ENCODE measurements at regions not wholly inside any gene's neighbourhood (a gene's known extent, or its start where the extent isn't known, plus 50 kb on each side); places are given as distances from the start of the nearest gene placed in this dataset.
"Not testable (repeated sequence)": the region's sequence is repeated elsewhere in the genome, so short reads cannot be mapped to it uniquely, and the experiment has no call there.

- not testable (repeated sequence) for H2BK120ac ChIP-seq (ENCODE audit: low read depth, low read length); H3K27ac ChIP-seq (ENCODE audit: low read length, poor library complexity, severe bottlenecking); H2BK5ac ChIP-seq (ENCODE audit: low read depth, low read length, poor library complexity, severe bottlenecking); H3K9ac ChIP-seq (ENCODE audit: low read length); H2AK5ac ChIP-seq (ENCODE audit: low read length, severe bottlenecking); H3K14ac ChIP-seq (ENCODE audit: low read length in 2 of 2); H3K4me1 ChIP-seq (ENCODE audit: control insufficient read depth, insufficient read depth, low read depth, low read length); H3K23ac ChIP-seq (ENCODE audit: low read length in 2 of 2); H2BK15ac ChIP-seq (ENCODE audit: low read depth, poor library complexity, severe bottlenecking); DNase-seq; H3K4ac ChIP-seq (ENCODE audit: low read depth in 1 of 2, low read length in 2 of 2); H3K9me3 ChIP-seq (ENCODE audit: control insufficient read depth, low read length); H3K27me3 ChIP-seq (ENCODE audit: control insufficient read depth in 1 of 2, insufficient read depth in 1 of 2, low read length in 2 of 2); H3K79me1 ChIP-seq (replicated peaks; ENCODE audit: low read length, poor library complexity, severe bottlenecking); H3K36me3 ChIP-seq (ENCODE audit: control insufficient read depth in 1 of 2, insufficient read depth in 2 of 2, low read depth in 1 of 2, low read length in 2 of 2); H3K18ac ChIP-seq (ENCODE audit: low read depth in 1 of 2, low read length in 2 of 2); H4K91ac ChIP-seq (ENCODE audit: low read length); H2BK12ac ChIP-seq (ENCODE audit: low read length in 2 of 2); H2AFZ ChIP-seq (ENCODE audit: low read depth, low read length); H3K4me2 ChIP-seq (ENCODE audit: low read length, poor library complexity, severe bottlenecking); H4K8ac ChIP-seq (ENCODE audit: low read length); H3K4me3 ChIP-seq (ENCODE audit: insufficient read depth in 1 of 2, low read depth in 1 of 2, low read length in 2 of 2)
Observed at GRCh38 chr13:70981219-70981618, 873.0 kb upstream of the KLHL1 start.

DNA sequence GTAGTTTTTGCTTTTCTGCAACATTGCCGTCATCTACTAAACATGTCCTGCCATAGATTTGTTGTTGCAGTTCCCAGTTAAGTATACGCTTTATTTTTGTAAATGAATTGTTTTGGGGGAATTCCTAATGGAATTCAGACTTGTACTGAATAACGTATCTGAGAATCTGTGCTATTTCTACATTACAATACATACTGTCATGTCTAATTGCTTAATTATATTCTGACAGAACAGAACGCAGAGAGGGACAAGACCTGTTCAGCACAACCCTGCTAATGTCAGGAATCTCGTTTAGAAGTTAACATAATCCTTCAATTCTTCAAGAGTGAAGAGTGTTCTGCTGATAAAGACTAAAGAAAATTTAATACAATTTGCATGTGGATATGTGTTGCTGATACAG lies 861.1 kb upstream of the KLHL1 start:
- no peak overlapping the region for H3K4me3 ChIP-seq (ENCODE audit: insufficient read depth in 1 of 2, low read depth in 1 of 2, low read length in 2 of 2)
- H4K91ac ChIP-seq (ENCODE audit: low read length), result no peak overlapping the region
- no peak overlapping the region for H2BK15ac ChIP-seq (ENCODE audit: low read depth, poor library complexity, severe bottlenecking)
- WGBS, result 83% methylated on average over 1 of the region's 5 CpGs
- no peak overlapping the region for H4K8ac ChIP-seq (ENCODE audit: low read length)
- no peak overlapping the region for H3K9ac ChIP-seq (ENCODE audit: low read length)
- no peak overlapping the region for H2BK12ac ChIP-seq (ENCODE audit: low read length in 2 of 2)
- no peak for DNase-seq
- no peak overlapping the region for H2BK120ac ChIP-seq (ENCODE audit: low read depth, low read length)
- H3K23ac ChIP-seq (ENCODE audit: low read length in 2 of 2), result no peak overlapping the region
- no peak overlapping the region for H3K4ac ChIP-seq (ENCODE audit: low read depth in 1 of 2, low read length in 2 of 2)
- no peak overlapping the region for H3K4me2 ChIP-seq (ENCODE audit: low read length, poor library complexity, severe bottlenecking)
- H2BK5ac ChIP-seq (ENCODE audit: low read depth, low read length, poor library complexity, severe bottlenecking), result no peak overlapping the region
- no peak overlapping the region for H2AFZ ChIP-seq (ENCODE audit: low read depth, low read length)
- H3K9me3 ChIP-seq (ENCODE audit: control insufficient read depth, low read length), result no peaks in the 10 kb centered on the region
- no peak overlapping the region for H2AK5ac ChIP-seq (ENCODE audit: low read length, severe bottlenecking)
- H3K27ac ChIP-seq (ENCODE audit: low read length, poor library complexity, severe bottlenecking), result no peak overlapping the region
- H3K36me3 ChIP-seq (ENCODE audit: control insufficient read depth in 1 of 2, insufficient read depth in 2 of 2, low read depth in 1 of 2, low read length in 2 of 2), result no peaks in the 10 kb centered on the region
- no peaks in the 10 kb centered on the region for H3K27me3 ChIP-seq (ENCODE audit: control insufficient read depth in 1 of 2, insufficient read depth in 1 of 2, low read length in 2 of 2)
- no peaks in the 10 kb centered on the region for H3K4me1 ChIP-seq (ENCODE audit: control insufficient read depth, insufficient read depth, low read depth, low read length)
- no peak overlapping the region for H3K18ac ChIP-seq (ENCODE audit: low read depth in 1 of 2, low read length in 2 of 2)
- H3K79me1 ChIP-seq (replicated peaks; ENCODE audit: low read length, poor library complexity, severe bottlenecking), result no peaks in the 10 kb centered on the region
- no peak overlapping the region for H3K14ac ChIP-seq (ENCODE audit: low read length in 2 of 2)

- no peak overlapping the region for H2BK12ac ChIP-seq (ENCODE audit: low read length in 2 of 2)
- H3K9me3 ChIP-seq (ENCODE audit: control insufficient read depth, low read length), result no peaks in the 10 kb centered on the region
- H3K9ac ChIP-seq (ENCODE audit: low read length), result no peak overlapping the region
- H2AFZ ChIP-seq (ENCODE audit: low read depth, low read length), result no peak overlapping the region
- H3K27ac ChIP-seq (ENCODE audit: low read length, poor library complexity, severe bottlenecking), result no peak overlapping the region
- H3K4ac ChIP-seq (ENCODE audit: low read depth in 1 of 2, low read length in 2 of 2), result no peak overlapping the region
- no peak overlapping the region for H3K23ac ChIP-seq (ENCODE audit: low read length in 2 of 2)
- no peak overlapping the region for H2BK15ac ChIP-seq (ENCODE audit: low read depth, poor library complexity, severe bottlenecking)
- no peak overlapping the region for H4K8ac ChIP-seq (ENCODE audit: low read length)
- no peak overlapping the region for H2AK5ac ChIP-seq (ENCODE audit: low read length, severe bottlenecking)
- H3K4me2 ChIP-seq (ENCODE audit: low read length, poor library complexity, severe bottlenecking), result no peak overlapping the region
- H3K4me3 ChIP-seq (ENCODE audit: insufficient read depth in 1 of 2, low read depth in 1 of 2, low read length in 2 of 2), result no peak overlapping the region
- no peaks in the 10 kb centered on the region for H3K4me1 ChIP-seq (ENCODE audit: control insufficient read depth, insufficient read depth, low read depth, low read length)
- H2BK5ac ChIP-seq (ENCODE audit: low read depth, low read length, poor library complexity, severe bottlenecking), result no peak overlapping the region
- 94% methylated on average over 7 of the region's 9 CpGs for WGBS
- no peak overlapping the region for H2BK120ac ChIP-seq (ENCODE audit: low read depth, low read length)
- H3K36me3 ChIP-seq (ENCODE audit: control insufficient read depth in 1 of 2, insufficient read depth in 2 of 2, low read depth in 1 of 2, low read length in 2 of 2), result no peaks in the 10 kb centered on the region
- no peaks in the 10 kb centered on the region for H3K79me1 ChIP-seq (replicated peaks; ENCODE audit: low read length, poor library complexity, severe bottlenecking)
- no peak overlapping the region for H3K14ac ChIP-seq (ENCODE audit: low read length in 2 of 2)
- no peak overlapping the region for H3K18ac ChIP-seq (ENCODE audit: low read depth in 1 of 2, low read length in 2 of 2)
- H3K27me3 ChIP-seq (ENCODE audit: control insufficient read depth in 1 of 2, insufficient read depth in 1 of 2, low read length in 2 of 2), result no peaks in the 10 kb centered on the region
- DNase-seq, result no peak
- no peak overlapping the region for H4K91ac ChIP-seq (ENCODE audit: low read length)
Observed at GRCh38 chr13:70967564-70967963, 859.3 kb upstream of the KLHL1 start.

GRCh38 chr13:70964874-70965273 lies 856.6 kb upstream of the KLHL1 start:
- H3K14ac ChIP-seq (ENCODE audit: low read length in 2 of 2), result no peak overlapping the region
- no peak overlapping the region for H3K4me2 ChIP-seq (ENCODE audit: low read length, poor library complexity, severe bottlenecking)
- H2BK15ac ChIP-seq (ENCODE audit: low read depth, poor library complexity, severe bottlenecking), result no peak overlapping the region
- H3K27me3 ChIP-seq (ENCODE audit: control insufficient read depth in 1 of 2, insufficient read depth in 1 of 2, low read length in 2 of 2), result no peaks in the 10 kb centered on the region
- no peak overlapping the region for H2BK12ac ChIP-seq (ENCODE audit: low read length in 2 of 2)
- no peaks in the 10 kb centered on the region for H3K9me3 ChIP-seq (ENCODE audit: control insufficient read depth, low read length)
- H3K4ac ChIP-seq (ENCODE audit: low read depth in 1 of 2, low read length in 2 of 2), result no peak overlapping the region
- no peak for DNase-seq
- H2BK5ac ChIP-seq (ENCODE audit: low read depth, low read length, poor library complexity, severe bottlenecking), result no peak overlapping the region
- H3K4me3 ChIP-seq (ENCODE audit: insufficient read depth in 1 of 2, low read depth in 1 of 2, low read length in 2 of 2), result no peak overlapping the region
- H4K8ac ChIP-seq (ENCODE audit: low read length), result no peak overlapping the region
- no peaks in the 10 kb centered on the region for H3K36me3 ChIP-seq (ENCODE audit: control insufficient read depth in 1 of 2, insufficient read depth in 2 of 2, low read depth in 1 of 2, low read length in 2 of 2)
- H2AK5ac ChIP-seq (ENCODE audit: low read length, severe bottlenecking), result no peak overlapping the region
- no peak overlapping the region for H3K23ac ChIP-seq (ENCODE audit: low read length in 2 of 2)
- no peaks in the 10 kb centered on the region for H3K4me1 ChIP-seq (ENCODE audit: control insufficient read depth, insufficient read depth, low read depth, low read length)
- no peaks in the 10 kb centered on the region for H3K79me1 ChIP-seq (replicated peaks; ENCODE audit: low read length, poor library complexity, severe bottlenecking)
- no peak overlapping the region for H2BK120ac ChIP-seq (ENCODE audit: low read depth, low read length)
- H2AFZ ChIP-seq (ENCODE audit: low read depth, low read length), result no peak overlapping the region
- no peak overlapping the region for H4K91ac ChIP-seq (ENCODE audit: low read length)
- H3K18ac ChIP-seq (ENCODE audit: low read depth in 1 of 2, low read length in 2 of 2), result no peak overlapping the region
- no peak overlapping the region for H3K9ac ChIP-seq (ENCODE audit: low read length)
- WGBS, result 80% methylated on average over 1 of the region's 1 CpG
- H3K27ac ChIP-seq (ENCODE audit: low read length, poor library complexity, severe bottlenecking), result no peak overlapping the region
